Mucosa of descending colon (tissue), 3 donors: ENCODE measurements at regions not wholly inside any gene's neighbourhood (a gene's known extent, or its start where the extent isn't known, plus 50 kb on each side); places are given as distances from the start of the nearest gene placed in this dataset.

Experiments used
- ATAC-seq: fragments of 200-7000 bp; cut with Tn5 transposase; one replicate; pipeline ENCODE4 v1.9.1; 2020; ENCODE audit warnings: mild to moderate bottlenecking, moderate library complexity
- DNase-seq, 3 donors: peaks; one replicate each; pipeline ENCODE4 v3.0.0-alpha.2; 2020
- H3K36me3 ChIP-seq: fragments of 200-600 bp; one replicate; pipeline ENCODE4 v1.8.0; 2021; ENCODE audit warnings: low read depth, mild to moderate bottlenecking
- H3K4me1 ChIP-seq: fragments of 200-600 bp; one replicate; pipeline ENCODE4 v1.8.0; 2021; ENCODE audit warnings: low read depth, mild to moderate bottlenecking
- H3K4me3 ChIP-seq: fragments of 200-600 bp; one replicate; pipeline ENCODE4 v1.8.0; 2021; ENCODE audit warnings: mild to moderate bottlenecking
- H3K9me3 ChIP-seq: fragments of 200-600 bp; one replicate; pipeline ENCODE4 v1.8.0; 2021; ENCODE audit warnings: mild to moderate bottlenecking
- intact Hi-C, 2 donors: fragments of 100-400 bp; cut with DNase I in 1 of 2; cut with micrococcal nuclease in 1 of 2; formaldehyde crosslinking; loops; one replicate each; pipeline versions ENCODE4 v1.11.0 to v1.11.1; 2022; cut with DNase I, micrococcal nuclease
- TF ChIP-seq, protein P1 (sequence below): fragments of 200-600 bp; IDR thresholded peaks from one replicate; pipeline ENCODE4 v1.8.0; 2022; ENCODE audit warnings: antibody characterized with exemption, mild to moderate bottlenecking
- donor health status: DM: no; HTN: no; CAD: no; lungs with moderate emphysema.
- donor health status: DM: no; HTN: no; CAD: no.
- donor health status: DM: no; HTN: yes; CAD: no.

DNA sequence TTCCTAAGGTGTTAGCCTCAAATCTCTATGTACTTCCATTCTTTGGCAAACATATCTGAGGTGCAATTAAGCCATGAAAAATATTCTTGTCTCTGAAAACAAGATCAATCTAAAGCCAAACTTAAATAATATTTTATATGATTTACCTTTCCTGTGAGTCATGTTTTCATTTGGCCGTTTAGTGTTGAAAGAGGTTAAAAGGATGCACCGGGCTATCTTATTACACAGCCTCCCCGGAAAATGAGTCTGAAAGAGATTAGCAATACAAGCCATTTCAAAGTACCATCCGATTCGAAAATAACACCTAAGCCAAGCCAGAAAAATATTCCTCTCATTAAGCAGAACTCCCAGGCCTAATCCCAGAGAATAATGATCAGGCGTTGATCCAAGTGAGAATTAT is 161.5 kb upstream of the EPHA5 start:
- Histone ChIP-seq H3K4me3 (no peak overlapping the region), H3K36me3 (no peaks in the 10 kb centered on the region), H3K4me1 (no peaks in the 10 kb centered on the region), H3K9me3 (no peaks in the 10 kb centered on the region)
- TF ChIP-seq, protein P1, sequence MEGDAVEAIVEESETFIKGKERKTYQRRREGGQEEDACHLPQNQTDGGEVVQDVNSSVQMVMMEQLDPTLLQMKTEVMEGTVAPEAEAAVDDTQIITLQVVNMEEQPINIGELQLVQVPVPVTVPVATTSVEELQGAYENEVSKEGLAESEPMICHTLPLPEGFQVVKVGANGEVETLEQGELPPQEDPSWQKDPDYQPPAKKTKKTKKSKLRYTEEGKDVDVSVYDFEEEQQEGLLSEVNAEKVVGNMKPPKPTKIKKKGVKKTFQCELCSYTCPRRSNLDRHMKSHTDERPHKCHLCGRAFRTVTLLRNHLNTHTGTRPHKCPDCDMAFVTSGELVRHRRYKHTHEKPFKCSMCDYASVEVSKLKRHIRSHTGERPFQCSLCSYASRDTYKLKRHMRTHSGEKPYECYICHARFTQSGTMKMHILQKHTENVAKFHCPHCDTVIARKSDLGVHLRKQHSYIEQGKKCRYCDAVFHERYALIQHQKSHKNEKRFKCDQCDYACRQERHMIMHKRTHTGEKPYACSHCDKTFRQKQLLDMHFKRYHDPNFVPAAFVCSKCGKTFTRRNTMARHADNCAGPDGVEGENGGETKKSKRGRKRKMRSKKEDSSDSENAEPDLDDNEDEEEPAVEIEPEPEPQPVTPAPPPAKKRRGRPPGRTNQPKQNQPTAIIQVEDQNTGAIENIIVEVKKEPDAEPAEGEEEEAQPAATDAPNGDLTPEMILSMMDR = no peak
- ATAC-seq = no peak
- intact Hi-C loops = no loop called here
- no peak for DNase-seq

DNA sequence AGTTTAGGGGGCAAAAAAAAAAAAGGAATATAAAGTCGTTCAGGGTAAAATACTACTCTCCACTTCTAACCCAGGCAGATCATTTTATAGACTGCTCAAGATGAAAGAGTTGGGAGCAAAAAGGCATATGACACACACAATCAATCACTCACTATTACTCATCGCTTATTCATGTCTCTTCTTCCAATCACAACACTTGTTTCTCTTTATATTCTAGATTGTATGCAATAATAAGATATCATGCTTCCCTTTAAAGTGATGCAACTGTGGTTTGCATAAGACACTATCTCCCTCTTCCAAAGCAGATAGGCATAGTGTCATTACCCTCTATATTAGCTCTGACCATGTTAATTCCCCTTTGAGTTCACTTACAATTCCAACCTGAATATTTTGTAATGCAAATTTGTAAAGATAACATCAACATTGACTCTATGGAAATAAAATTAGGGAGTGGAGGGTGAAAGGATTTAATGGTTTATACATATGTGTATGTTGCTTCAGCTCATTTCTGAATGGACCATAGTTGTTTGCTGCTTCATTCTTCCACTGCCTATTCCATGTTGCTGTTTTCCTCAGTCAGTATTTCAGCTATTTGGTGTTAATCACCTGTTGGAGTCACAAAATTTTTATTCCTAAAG is 154.9 kb upstream of the EPHA5 start:
- ATAC-seq = no peak
- TF ChIP-seq, protein P1 = no peak
- Histone ChIP-seq H3K9me3 (no peaks in the 10 kb centered on the region), H3K4me1 (no peaks in the 10 kb centered on the region), H3K36me3 (no peaks in the 10 kb centered on the region), H3K4me3 (no peak overlapping the region)
- intact Hi-C loops = no loop called here
- DNase-seq = no peak

DNA sequence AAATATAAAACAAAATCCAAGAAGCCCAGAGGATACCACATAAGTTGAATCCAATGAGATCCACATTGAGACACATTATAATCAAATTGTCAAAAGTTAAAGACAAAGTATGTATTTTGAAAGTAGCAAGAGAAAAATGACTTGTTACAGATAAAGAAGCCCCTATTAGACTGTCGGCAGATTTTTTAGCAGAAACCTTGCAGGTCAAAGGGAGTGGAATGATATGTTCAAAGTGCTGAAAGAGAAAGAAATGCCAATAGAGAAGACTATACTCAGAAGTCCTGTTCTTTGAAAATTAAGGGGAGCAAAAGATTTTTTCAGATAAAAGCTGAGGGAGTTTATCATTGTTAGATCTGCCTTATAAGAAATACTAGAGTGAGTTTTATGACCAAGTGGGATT is 148.9 kb upstream of the EPHA5 start:
- ATAC-seq = no peak
- TF ChIP-seq, protein P1 = no peak
- DNase-seq = no peak
- Histone ChIP-seq H3K9me3 (peaks cover 17% of the 10 kb centered on the region), H3K4me3 (no peak overlapping the region), H3K36me3 (no peaks in the 10 kb centered on the region), H3K4me1 (no peaks in the 10 kb centered on the region)
- intact Hi-C loops = no loop called here

DNA sequence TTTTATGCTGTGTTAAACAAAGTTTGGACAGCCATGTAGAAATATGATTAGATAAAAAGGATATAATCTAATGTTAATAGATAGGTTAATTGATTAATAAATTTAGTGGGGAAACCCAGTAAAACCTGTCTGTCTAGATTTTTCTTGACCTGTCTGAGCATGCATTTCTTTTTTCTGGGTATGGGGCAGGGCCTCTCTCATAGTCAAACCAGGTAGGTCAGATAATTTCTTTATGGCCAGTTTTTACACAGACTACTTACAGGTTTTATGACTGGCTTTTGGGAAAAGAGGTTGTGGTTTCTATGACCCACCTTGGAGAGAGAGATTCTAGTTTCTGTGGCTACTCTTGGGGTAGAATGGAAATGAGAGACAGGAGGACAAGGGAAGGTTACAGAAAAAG is 135.6 kb upstream of the EPHA5 start:
- no peaks in the 10 kb centered on the region for H3K36me3 ChIP-seq
- DNase-seq (no peak), ATAC-seq (no peak)
- TF ChIP-seq, protein P1 = no peak
- no peaks in the 10 kb centered on the region for H3K4me1 ChIP-seq
- H3K4me3 ChIP-seq = no peak overlapping the region
- peaks cover 3% of the 10 kb centered on the region for H3K9me3 ChIP-seq
- intact Hi-C loops = no loop called here

DNA sequence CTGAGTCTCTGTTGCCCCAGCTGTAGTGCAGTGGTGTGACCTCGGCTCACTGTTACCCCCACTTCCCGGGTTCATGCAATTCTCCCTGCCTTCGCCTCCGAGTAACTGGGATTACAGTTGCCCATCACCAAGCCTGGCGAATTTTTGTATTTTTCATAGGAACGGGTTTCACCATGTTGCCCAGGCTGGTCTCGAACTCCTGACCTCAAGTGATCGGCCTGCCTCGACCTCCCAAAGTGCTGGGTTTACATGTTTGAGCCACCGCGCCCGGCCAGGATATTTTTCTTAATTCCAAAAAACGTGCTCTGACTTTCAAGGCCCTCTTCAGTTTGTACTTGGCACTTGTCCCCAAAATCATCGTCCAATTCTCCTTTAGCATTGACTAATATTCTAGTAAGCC is 129.2 kb upstream of the EPHA5 start:
- H3K36me3 ChIP-seq = no peaks in the 10 kb centered on the region
- no peaks in the 10 kb centered on the region for H3K4me1 ChIP-seq
- ATAC-seq (no peak), DNase-seq (no peak)
- TF ChIP-seq, protein P1 = no peak
- intact Hi-C loops = no loop called here
- H3K4me3 ChIP-seq = no peak overlapping the region
- no peaks in the 10 kb centered on the region for H3K9me3 ChIP-seq
